ENCODE measurements at regions not wholly inside any gene's neighbourhood (a gene's known extent, or its start where the extent isn't known, plus 50 kb on each side); places are given as distances from the start of the nearest gene placed in this dataset.
"Not testable (repeated sequence)": the region's sequence is repeated elsewhere in the genome, so short reads cannot be mapped to it uniquely, and the experiment has no call there.

DNA sequence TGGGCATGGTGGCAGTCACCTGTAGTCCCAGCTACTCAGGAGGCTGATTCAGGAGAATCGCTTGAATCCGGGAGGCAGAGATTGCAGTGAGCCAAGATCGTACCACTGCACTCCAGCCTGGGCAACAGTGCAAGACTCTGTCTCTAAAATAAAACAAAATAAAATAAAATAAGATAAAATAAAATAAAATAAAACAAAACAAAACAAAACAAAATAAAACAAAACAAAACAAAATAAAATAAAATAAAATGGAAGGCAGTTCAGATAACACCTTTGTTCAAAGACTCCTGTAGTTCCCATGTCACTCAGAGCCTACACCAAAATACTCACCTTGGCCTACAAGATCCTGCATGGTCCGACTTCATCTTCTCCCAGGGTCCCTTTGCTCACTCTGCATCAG lies 61.3 kb downstream of the SYF2 start:
- H3K36me3 Mint-ChIP-seq (ENCODE audit: low read depth); H3K4me3 Mint-ChIP-seq; H3K9me3 Mint-ChIP-seq; H3K27ac Mint-ChIP-seq: not testable (repeated sequence)
- Mint-ChIP-seq H3K4me1 (peaks cover 33% of the 10 kb centered on the region), H3K27me3 (ENCODE audit: low read depth) (peaks cover 17% of the 10 kb centered on the region)

DNA sequence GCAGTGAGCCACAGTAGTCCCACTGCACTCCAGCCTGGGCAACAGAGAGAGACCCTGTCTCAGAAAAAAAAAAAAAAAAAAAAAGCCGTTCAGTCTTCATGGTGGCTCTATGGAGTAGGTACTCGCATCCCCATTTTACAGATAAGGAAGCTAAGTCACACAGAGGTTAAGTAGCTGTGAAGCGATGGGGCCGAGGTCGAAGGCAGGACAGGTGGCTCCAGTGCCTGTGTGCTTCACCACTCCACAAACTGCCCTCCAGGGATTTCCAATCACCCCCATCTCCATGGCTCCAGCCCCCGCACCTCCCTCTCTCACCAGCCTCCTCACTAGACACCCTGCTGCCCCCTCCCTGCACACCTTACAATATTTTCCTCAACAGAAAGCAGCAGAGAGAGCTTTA lies 61.9 kb downstream of the SYF2 start:
- Mint-ChIP-seq H3K36me3 (ENCODE audit: low read depth) (no peaks in the 10 kb centered on the region), H3K4me1 (peaks cover 33% of the 10 kb centered on the region), H3K9me3 (peaks cover 5% of the 10 kb centered on the region), H3K27me3 (ENCODE audit: low read depth) (peaks cover 21% of the 10 kb centered on the region), H3K4me3 (no peak overlapping the region), H3K27ac (no peak overlapping the region)
- TF ChIP-seq, protein P1, sequence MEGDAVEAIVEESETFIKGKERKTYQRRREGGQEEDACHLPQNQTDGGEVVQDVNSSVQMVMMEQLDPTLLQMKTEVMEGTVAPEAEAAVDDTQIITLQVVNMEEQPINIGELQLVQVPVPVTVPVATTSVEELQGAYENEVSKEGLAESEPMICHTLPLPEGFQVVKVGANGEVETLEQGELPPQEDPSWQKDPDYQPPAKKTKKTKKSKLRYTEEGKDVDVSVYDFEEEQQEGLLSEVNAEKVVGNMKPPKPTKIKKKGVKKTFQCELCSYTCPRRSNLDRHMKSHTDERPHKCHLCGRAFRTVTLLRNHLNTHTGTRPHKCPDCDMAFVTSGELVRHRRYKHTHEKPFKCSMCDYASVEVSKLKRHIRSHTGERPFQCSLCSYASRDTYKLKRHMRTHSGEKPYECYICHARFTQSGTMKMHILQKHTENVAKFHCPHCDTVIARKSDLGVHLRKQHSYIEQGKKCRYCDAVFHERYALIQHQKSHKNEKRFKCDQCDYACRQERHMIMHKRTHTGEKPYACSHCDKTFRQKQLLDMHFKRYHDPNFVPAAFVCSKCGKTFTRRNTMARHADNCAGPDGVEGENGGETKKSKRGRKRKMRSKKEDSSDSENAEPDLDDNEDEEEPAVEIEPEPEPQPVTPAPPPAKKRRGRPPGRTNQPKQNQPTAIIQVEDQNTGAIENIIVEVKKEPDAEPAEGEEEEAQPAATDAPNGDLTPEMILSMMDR (IDR thresholded peaks at IDR 0.05; ENCODE audit: unreplicated experiment in 3 of 3): no peak

DNA sequence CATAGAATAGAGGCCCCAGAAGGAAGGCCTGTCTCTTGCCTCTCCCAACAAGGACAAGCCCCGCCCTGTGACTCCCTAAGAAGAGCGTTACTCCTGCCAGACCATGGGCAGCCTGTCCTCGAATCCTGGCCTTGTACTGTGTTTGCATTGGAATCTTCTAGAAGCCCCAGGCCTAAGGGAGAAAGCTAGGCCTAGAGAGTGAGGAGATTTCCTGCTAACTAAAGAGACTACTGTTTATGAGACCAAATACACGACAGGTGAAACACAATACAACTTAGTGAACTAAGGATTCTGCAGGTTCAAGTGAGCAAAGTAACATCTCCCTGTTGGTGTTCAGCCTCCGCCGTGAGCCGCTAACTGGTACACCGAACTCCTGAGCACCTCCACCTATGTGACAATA lies 62.7 kb downstream of the SYF2 start:
- Mint-ChIP-seq H3K27ac (peak overlapping the region in 2 of 3 experiments; percentile 17 to 30), H3K36me3 (ENCODE audit: low read depth) (peaks cover 4% of the 10 kb centered on the region), H3K4me3 (no peak overlapping the region), H3K4me1 (peaks cover 30% of the 10 kb centered on the region), H3K9me3 (peaks cover 5% of the 10 kb centered on the region), H3K27me3 (ENCODE audit: low read depth) (peaks cover 21% of the 10 kb centered on the region)
- TF ChIP-seq, protein P1 (IDR thresholded peaks at IDR 0.05; ENCODE audit: unreplicated experiment in 3 of 3): no peak

DNA sequence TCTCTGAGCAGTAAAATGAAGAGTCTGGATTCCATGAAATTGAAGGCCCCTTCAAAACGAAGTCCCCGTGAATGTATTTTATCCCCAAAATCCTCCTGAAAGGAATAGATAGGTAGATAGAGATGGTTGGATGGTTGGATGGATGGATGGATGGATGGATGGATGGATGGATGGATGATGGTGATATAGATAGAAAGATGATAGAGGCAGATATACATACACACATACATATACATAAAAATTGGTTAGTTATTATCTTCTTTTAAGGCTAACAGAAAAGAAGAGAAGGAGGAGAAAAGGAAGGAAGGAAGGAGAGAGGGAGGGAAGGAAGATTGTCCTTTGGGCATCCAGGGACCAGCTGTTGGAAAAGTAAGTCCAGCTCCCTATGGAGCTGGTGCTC lies 63.1 kb downstream of the SYF2 start:
- H3K4me1 Mint-ChIP-seq: peaks cover 26% of the 10 kb centered on the region
- peaks cover 21% of the 10 kb centered on the region for H3K27me3 Mint-ChIP-seq (ENCODE audit: low read depth)
- H3K4me3 Mint-ChIP-seq: no peak overlapping the region
- TF ChIP-seq, protein P1 (IDR thresholded peaks at IDR 0.05; ENCODE audit: unreplicated experiment in 3 of 3): no peak
- H3K27ac Mint-ChIP-seq: peak overlapping the region in 2 of 3 experiments; percentile 2 to 58
- H3K36me3 Mint-ChIP-seq (ENCODE audit: low read depth): peaks cover 4% of the 10 kb centered on the region
- H3K9me3 Mint-ChIP-seq: peaks cover 5% of the 10 kb centered on the region

DNA sequence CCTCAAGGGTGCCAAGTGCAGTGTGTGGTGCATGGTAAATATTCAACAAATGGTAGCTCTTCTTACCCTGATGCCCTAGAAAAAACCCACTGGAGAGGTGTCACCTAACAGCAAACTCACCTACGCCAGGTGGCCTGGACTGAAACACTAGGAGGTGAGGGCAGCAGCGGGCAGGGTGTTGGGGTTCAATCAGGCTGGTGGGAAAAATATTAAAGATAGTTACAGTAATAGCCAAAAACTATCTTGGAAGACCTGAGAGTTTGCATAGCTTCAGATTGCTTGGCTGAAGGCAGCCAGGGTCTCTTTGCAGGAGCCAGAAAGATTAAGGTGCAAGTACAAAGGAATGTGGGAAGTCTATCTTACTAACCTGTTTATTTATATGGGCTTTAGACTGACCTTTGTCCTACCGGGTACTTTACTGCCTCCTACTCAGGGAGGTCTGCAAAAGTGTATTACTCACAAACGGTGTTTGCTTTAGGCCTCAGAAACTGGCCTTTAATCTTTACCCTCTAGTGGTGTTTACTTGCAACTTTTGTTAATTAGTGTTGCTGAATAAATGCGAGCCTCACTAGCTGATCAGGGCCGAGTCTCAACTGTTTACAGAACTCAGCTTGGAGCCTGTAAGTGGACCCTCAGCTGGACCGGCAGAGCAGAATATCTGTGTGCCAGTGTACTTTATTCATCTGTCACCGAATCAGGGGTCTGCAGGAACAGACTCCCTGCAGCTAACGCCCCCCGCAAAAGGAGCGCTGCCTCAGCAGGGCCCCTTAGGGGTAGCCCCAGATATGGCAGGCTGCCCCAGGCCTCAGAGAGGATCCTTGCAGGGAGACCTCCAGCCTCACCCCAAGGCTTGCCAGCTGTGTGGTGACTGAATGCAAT lies 63.9 kb downstream of the SYF2 start:
- H3K27ac Mint-ChIP-seq: peak overlapping the region; percentile 58 to 76 (median 67)
- peaks cover 20% of the 10 kb centered on the region for H3K4me1 Mint-ChIP-seq
- H3K4me3 Mint-ChIP-seq: no peak overlapping the region
- H3K27me3 Mint-ChIP-seq (ENCODE audit: low read depth): peaks cover 21% of the 10 kb centered on the region
- peaks cover 7% of the 10 kb centered on the region for H3K9me3 Mint-ChIP-seq
- TF ChIP-seq, protein P1 (IDR thresholded peaks at IDR 0.05; ENCODE audit: unreplicated experiment in 3 of 3): peak in 2 of 3 experiments; percentile 22 to 28
- peaks cover 4% of the 10 kb centered on the region for H3K36me3 Mint-ChIP-seq (ENCODE audit: low read depth)

DNA sequence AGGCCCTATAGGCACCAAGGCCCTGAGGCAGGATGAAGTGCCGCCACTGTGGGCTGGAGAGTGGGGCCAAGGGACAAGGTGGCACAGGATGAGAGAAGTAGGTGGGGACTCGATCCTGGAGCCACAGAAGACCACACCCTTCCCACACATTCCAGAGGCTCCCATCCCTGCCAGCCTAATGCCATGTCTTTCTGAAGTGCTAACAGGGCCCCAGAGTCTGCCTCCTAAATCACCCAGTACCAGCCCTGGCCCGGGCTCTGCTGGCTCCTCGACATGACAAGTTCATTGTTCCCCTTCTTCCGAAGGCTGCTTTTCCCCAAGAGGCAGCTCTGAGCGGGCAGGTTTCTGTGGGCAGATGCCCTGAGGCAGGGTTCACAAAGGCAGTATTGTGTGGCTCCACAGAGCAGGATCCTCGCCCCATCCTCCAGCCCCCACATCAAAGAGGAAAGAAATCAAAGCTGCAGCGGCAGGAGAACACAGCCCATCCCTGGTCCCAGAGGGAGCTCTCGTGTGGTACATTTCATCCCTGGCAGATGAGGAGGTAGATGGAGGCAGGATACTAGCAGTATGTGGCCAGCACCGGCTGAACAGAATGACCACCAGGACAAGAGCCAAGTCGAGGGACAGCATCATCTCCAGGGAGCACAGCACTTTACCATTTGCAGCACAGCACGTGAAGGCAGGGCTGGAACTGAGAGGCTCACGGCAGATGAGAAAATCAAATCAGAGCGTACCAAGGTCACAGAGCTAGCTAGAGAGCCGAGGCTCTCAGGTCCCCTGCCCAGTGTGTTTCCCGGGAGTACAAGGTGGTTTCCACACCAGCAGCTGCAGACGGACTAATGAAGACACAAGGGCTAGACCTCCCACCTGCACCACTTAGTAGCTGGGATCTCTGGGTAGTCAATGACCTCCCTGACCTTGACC lies 64.8 kb downstream of the SYF2 start:
- H3K36me3 Mint-ChIP-seq (ENCODE audit: low read depth): peaks cover 4% of the 10 kb centered on the region
- peaks cover 12% of the 10 kb centered on the region for H3K9me3 Mint-ChIP-seq
- peaks cover 21% of the 10 kb centered on the region for H3K27me3 Mint-ChIP-seq (ENCODE audit: low read depth)
- peaks cover 17% of the 10 kb centered on the region for H3K4me1 Mint-ChIP-seq
- TF ChIP-seq, protein P1 (IDR thresholded peaks at IDR 0.05; ENCODE audit: unreplicated experiment in 3 of 3): no peak
- no peak overlapping the region for H3K4me3 Mint-ChIP-seq
- peak overlapping the region; percentile 58 to 76 (median 67) for H3K27ac Mint-ChIP-seq

Measured in nephron (organoid).